ENCODE measurements at regions not wholly inside any gene's neighbourhood (a gene's known extent, or its start where the extent isn't known, plus 50 kb on each side); places are given as distances from the start of the nearest gene placed in this dataset.

GRCh38 chr2:76279142-76279541 lies 568.4 kb upstream of the GCFC2 start:
- no peak overlapping the region for H3K4me3 ChIP-seq (replicated peaks in 1 of 2; ENCODE audit: low read depth in 1 of 2, low read length in 2 of 2)
- no peaks in the 10 kb centered on the region for H3K79me2 ChIP-seq (ENCODE audit: insufficient read depth, low read length)
- TF ChIP-seq, protein P1, sequence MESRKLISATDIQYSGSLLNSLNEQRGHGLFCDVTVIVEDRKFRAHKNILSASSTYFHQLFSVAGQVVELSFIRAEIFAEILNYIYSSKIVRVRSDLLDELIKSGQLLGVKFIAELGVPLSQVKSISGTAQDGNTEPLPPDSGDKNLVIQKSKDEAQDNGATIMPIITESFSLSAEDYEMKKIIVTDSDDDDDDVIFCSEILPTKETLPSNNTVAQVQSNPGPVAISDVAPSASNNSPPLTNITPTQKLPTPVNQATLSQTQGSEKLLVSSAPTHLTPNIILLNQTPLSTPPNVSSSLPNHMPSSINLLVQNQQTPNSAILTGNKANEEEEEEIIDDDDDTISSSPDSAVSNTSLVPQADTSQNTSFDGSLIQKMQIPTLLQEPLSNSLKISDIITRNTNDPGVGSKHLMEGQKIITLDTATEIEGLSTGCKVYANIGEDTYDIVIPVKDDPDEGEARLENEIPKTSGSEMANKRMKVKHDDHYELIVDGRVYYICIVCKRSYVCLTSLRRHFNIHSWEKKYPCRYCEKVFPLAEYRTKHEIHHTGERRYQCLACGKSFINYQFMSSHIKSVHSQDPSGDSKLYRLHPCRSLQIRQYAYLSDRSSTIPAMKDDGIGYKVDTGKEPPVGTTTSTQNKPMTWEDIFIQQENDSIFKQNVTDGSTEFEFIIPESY (IDR thresholded peaks at IDR 0.05; ENCODE audit: extremely low read depth, insufficient replicate concordance, low read length), result no peak
- TF ChIP-seq, protein P2, sequence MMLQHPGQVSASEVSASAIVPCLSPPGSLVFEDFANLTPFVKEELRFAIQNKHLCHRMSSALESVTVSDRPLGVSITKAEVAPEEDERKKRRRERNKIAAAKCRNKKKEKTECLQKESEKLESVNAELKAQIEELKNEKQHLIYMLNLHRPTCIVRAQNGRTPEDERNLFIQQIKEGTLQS (IDR thresholded peaks at IDR 0.05), result no peak
- TF ChIP-seq ELF1 (IDR thresholded peaks at IDR 0.05; ENCODE audit: borderline replicate concordance, low read depth) (no peak), SIN3A (IDR thresholded peaks at IDR 0.05; ENCODE audit: low read depth) (no peak), RAD21 (IDR thresholded peaks at IDR 0.05; ENCODE audit: low read depth) (no peak), CBX3 (IDR thresholded peaks at IDR 0.05; ENCODE audit: low read depth) (no peak), TCF7L2 (IDR thresholded peaks at IDR 0.05; ENCODE audit: borderline replicate concordance, extremely low read depth, insufficient read depth, insufficient read length) (no peak), POLR2A (IDR thresholded peaks at IDR 0.05; ENCODE audit: borderline replicate concordance, extremely low read depth, insufficient read depth, insufficient read length) (no peak), JUND (IDR thresholded peaks at IDR 0.05) (no peak), ZNF274 (IDR thresholded peaks at IDR 0.05; ENCODE audit: low read depth, low read length) (no peak), SP1 (IDR thresholded peaks at IDR 0.05; ENCODE audit: low read depth) (no peak), EGR1 (IDR thresholded peaks at IDR 0.05; ENCODE audit: low read depth) (no peak)
- H3K9me2 ChIP-seq (ENCODE audit: insufficient read depth), result no peaks in the 10 kb centered on the region
- peaks cover 14 to 15% of the 10 kb centered on the region in 2 experiments; a peak in 2 of 4 replicates for H3K9me3 ChIP-seq (ENCODE audit: control insufficient read depth in 1 of 2, insufficient read depth in 1 of 2, low read depth in 1 of 2, low read length in 2 of 2)
- CTCF ChIA-PET, result no interaction called here
- no peak overlapping the region for H3K27ac ChIP-seq (ENCODE audit: low read depth, low read length)
- POLR2A ChIA-PET, result no interaction called here
- no peaks in the 10 kb centered on the region for H3K4me1 ChIP-seq (ENCODE audit: control insufficient read depth in 1 of 2, insufficient read depth in 2 of 2, low read length in 2 of 2)
- intact Hi-C loops (cut with micrococcal nuclease), result no loop called here
- H3K27me3 ChIP-seq (ENCODE audit: insufficient read depth, low read length), result no peaks in the 10 kb centered on the region
- no TSS peak for BruUV-seq (replicated peaks)
- H4K20me1 ChIP-seq (ENCODE audit: insufficient read depth), result no peaks in the 10 kb centered on the region
- H3K4me2 ChIP-seq (ENCODE audit: low read length), result no peak overlapping the region
- H3K9ac ChIP-seq (ENCODE audit: low read length), result no peak overlapping the region
- no peak overlapping the region for H2AFZ ChIP-seq (ENCODE audit: low read depth, low read length, poor library complexity, severe bottlenecking)
- RAD21 ChIA-PET (ENCODE audit: low non-redundant PET in 1 of 2, low total read pairs in 2 of 2, uncharacterized antibody in 2 of 2, unreplicated experiment in 2 of 2), result no interaction called here
- no peak for DNase-seq (ENCODE audit: low read depth, low spot score)
- no peaks in the 10 kb centered on the region for H3K36me3 ChIP-seq (ENCODE audit: control insufficient read depth in 1 of 2, insufficient read depth in 2 of 2, low read length in 2 of 2)
- ATAC-seq, result no peak
